HG03439 (cell line): ENCODE measurements at regions not wholly inside any gene's neighbourhood (a gene's known extent, or its start where the extent isn't known, plus 50 kb on each side); places are given as distances from the start of the nearest gene placed in this dataset.
"Not testable (repeated sequence)": the region's sequence is repeated elsewhere in the genome, so short reads cannot be mapped to it uniquely, and the experiment has no call there.

Experiments used
- ATAC-seq: cut with Tn5 transposase; IDR thresholded peaks from one replicate; pipeline ENCODE4 v1.9.1; 2021; ENCODE audit warnings: mild to moderate bottlenecking, moderate library complexity; ENCODE audit not compliant: unreplicated experiment

DNA sequence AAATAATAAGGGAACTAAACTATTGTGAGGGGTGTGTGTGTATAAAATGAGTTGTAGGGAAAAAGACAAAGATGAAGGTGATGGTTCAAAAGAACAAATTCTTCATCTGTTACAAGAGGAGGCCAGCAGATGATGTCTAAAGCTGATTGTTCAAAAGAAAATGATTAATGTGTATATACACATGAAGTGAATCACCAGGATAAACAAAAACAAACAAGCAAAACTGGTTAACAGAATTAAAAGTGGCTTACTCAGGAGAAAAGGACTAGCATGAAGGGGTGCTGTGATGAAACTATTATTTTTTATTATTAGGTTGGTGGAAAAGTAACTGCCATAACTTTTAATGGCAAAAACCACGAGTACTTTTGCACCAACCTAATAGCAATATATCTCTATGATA is 348.4 kb downstream of the BCL11B start:
- no peak for ATAC-seq

DNA sequence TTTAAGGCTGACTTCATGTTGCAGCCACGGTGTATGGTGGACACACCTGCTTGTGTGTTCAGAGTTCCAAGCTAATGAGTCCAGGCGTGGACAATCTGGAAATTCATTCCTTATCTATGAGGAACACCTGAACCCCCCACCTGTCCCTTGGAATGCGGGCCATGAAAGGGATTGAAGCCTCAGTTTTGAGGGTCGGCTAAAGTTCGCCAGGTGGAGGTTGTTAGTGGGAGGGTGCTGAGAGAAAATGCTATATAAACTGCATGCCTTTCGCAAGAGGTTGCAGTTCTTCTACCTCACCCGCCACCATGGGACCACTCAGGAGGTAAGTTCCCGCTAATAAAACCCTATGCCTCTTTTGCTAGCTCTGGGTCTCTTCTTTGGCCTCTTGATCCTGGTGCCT is 348.0 kb downstream of the BCL11B start:
- ATAC-seq, result no peak

DNA sequence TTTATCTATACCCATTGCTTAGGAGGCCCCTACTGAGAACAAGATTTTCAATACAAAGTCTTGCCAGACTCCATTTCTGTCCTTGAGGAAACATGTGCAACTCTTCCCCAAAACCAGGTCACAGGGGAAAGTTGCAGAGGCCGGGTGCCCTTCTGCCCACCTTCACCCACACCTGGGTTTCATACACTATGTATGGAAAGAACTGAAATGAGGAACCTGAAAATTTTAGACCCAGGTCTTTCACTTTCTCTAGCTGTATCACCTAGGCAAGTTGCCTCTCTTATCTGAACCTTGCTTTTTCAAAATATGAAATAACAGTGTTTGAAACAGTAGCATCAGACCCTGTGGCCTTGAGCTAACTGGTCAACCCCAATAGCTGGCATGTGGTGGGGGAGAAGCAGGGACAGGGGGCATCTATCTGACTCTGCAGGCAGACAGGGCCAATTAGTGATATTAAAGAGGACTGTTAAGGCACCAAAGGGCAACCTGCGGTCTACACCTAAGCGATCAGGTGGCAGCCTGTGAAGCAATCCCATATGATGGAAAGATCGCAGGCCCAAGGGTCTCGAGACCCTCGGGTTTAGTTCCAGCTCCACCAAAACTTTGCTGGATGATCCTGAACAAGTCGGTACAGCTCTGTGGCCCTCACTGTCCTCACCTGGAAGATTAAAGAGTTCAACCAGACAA is 346.5 kb downstream of the BCL11B start:
- no peak for ATAC-seq

DNA sequence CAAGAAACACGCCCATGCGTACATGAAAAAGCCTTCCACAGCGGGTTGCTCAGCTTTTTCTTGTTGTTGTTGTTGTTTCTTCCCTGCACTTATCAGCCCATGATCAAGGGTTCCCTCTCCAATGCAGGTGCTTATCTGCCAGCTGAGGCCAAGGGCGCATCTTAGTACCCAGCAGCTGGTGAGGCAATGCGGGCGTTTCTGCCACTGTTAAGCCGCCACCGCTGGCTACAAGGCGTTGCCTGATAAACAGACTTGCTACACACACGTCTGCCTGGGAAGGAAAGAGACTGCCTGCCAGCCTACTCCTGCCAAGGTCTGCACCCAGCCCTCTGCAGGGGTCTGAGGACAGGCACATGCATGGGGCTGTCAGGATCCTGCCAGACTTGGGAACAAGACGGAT is 345.9 kb downstream of the BCL11B start:
- ATAC-seq, result no peak

DNA sequence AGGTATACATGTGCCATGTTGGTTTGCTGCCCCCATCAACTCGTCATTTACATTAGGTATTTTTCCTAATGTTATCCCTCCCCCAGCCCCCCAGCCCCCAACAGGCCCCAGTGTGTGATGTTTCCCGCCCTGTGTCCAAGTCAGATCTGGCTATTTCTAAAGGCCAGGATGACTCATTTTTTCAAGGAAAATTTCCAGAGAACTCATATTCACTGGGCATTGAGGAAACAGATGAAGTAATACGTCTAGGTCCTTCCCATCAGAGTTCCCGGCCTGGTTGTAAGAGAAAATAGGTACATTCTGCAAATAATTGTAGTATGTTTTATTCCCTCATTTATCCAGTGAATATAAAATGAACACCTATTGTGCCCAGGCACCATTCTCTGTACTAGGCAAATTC is 345.2 kb downstream of the BCL11B start:
- no peak for ATAC-seq

DNA sequence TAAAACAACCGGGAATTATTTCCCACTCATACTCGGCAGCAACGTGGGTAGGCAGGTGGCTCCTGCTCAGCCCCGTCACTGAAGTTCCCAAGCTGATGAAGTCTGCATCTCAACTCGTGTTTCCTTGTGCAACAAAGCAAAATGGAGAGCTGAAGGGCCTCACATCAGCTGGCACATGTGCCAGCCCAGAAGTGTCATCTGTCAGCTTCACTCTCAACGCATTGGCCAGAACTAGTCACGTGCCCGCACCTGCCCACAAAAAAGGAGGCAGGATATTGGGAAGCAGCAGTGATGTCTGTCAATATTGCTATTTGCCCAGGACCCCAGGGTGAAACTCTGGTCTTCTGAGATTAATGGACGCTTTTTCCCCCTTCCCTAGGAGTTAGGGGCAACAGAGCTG is 344.0 kb downstream of the BCL11B start:
- ATAC-seq, result no peak

DNA sequence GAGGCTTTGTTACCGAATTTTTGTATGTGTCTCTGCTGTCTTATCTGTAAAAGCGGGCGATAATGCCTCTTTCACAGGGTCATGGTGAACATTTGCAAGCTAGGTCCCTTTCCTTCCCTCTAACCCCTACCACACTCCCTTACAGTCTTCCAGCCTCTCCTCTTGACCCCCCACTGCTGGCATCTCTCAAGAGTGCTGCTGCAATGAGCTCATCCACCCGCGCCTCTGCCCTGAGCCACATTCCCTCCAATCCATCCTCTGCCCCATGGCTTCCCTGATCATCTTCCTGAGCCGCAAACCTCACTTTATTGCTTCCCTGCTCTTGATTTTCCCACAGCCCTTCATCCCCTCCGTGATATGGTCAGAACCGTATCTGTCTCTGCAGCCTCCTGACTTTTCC is 343.6 kb downstream of the BCL11B start:
- no peak for ATAC-seq

DNA sequence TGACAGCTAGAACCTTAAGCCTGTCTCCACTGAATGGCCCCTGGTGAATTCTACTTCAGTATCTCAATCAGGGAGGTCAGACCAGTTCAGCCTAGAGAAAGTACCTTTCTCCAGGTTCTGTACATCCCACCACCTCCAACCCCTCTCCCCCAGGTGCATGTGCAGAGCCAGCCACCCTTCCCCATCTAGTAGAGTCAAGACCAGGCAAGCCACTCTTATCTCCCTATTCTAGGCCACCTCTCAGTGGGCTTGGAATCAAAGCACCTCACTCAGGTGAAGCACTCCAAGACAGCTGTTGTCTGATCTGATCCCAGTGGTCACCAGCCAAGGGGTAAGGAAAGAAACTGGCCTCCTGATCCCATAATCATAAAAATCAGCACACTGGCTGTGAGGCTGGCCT is 340.9 kb downstream of the BCL11B start:
- ATAC-seq, result no peak

DNA sequence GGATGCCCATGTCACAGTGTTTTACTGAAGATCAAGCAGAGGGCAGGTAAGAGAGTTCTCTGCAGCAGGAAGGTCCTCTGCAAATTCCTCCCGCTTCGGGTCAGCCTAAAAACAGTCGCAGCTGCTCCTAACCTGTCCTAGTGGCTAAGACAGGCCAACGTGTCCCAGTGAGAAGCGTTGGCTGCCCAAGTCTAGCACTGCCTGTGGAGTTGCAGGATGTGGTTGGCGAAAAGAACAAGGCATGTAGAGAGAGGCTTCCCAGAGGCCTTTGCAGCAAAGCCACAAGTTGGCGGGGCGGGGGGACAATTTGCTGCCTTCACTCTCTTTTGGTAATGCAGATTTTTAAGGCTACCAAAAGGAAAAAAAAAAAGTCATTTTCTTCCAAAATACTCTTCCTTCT is 340.1 kb downstream of the BCL11B start:
- ATAC-seq, result no peak

DNA sequence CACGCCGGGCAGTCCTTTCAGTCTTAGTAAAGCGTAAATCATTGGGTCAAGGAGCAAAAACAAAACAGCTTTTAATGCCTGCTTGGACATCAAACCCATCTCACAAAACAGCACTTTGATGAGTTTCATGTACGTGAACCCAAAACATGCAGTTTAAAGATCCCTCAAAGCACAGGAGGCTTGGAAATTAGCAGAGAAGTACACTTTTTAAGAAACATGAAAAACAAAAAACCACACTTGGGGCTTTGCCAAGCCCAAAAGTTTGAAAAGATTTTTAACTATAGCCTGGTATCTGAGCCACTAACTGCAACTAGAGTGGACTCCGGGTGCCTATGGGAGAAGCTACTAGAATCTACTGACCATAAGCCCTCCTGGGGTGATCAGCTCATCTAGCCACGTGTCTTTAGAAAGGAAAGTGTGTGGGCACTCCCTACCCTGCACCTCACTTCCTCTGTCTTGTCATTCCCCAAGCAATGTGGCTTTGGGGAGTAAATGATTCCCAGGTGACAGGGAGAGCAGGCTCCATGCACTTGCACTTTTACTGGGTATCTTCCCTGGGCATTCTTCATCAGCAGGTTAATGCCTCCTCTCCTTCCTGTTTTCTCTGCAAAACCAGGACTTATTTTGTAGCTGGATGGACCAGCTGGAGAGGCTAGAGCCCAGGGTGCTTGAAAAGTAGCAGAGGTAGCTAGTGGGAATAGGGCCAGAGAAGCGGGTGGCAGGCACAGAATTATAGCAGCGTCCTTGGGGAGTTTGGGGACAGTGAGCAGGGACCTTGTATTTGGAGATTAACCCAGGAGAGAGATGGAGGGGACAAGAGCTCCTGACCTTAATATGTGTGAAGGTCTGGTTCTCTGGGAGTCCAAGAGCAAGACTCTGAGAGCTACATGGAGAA is 339.3 kb downstream of the BCL11B start:
- ATAC-seq, result no peak

DNA sequence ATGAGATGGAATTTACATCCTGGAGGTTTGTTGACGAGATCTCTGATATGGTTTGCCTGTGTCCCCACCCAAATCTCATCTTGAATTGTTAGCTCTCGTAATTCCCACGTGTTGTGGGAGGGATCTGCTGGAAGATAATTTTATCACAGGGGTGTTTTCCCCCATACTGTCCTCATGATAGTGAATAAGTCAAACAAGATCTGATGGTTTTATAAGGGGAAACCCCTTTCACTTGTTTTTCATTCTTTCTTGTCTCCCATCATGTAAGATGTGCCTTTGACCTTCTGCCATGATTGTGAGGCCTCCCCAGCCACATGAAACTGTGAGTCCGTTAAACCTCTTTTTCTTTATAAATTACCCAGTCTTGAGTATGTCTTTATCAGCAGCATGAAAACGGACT is 337.4 kb downstream of the BCL11B start:
- not testable (repeated sequence) for ATAC-seq

DNA sequence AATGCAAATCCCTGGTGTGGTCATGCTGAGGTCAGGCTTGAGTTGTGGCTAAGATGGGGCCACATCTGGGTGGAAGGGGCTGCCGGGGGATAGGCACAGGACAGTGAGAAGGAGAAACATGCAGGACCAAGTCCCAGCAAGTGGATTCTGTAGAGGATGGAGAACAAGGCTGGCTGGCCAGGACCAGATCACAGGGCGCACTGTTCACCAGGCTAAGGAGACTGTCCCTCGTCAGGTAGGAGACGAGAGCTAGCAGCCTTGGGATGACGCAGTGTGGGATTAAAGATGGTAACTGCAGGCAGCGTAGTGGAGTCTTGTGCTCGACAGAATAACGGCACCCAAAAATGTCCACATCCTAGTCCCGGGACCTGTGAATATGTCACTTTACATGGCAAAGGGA is 336.1 kb downstream of the BCL11B start:
- ATAC-seq, result no peak

DNA sequence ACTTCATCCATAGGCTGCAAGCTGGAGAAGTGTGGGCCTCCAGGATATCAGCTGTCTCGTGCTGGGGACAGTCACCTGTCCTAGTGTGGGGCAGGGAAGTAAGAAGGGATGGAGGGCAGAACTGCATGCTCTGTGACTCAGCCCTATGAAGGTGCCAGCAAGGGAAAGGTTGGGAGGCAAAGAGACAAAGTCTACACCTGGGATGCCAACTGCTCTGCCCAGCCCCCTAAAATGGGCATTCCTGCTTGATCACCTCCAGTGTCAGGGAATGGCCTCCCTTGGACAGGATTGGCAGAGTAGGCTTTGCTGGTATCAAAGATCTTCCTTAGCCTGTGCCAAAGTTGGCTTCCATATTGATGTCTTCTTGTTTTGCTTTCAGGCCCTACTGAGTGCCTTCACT is 335.0 kb downstream of the BCL11B start:
- no peak for ATAC-seq

DNA sequence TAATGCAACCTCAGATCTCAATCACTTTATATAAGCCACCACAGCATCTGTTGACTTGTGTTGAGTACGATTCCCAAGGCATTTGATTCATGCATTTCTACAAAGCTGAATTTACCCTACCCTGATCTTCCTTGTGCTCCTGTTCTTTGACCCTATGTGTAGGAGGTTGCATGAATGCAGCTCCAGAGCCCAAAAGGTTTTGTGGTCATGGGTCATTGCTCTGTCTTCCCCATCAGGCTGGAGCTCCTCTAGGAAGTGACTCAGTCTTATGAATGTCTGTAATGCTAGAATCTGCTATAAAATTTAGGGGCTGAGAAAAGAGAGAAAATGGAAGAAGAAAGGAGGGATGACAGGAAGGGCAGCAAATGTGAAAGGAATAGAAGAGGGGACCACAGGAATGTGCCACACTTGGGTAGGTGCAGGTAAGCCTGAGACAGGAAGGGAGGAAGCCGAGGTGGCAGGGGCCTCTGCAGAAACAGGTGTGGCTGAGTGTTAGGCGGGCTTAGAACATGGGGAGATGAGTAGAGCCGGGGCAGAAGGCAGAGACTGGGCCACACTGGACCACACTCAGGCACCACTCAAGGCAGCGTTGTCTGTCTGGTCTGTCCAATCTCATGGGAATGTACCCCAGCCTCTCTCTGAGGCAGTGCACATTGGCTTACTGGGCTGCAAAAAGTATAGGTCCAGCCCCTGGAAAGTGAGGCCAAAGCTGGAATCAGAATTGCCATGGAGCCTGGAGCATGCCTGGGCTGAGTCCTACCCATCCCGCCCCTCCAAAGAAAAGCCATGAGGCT is 334.1 kb downstream of the BCL11B start:
- no peak for ATAC-seq

DNA sequence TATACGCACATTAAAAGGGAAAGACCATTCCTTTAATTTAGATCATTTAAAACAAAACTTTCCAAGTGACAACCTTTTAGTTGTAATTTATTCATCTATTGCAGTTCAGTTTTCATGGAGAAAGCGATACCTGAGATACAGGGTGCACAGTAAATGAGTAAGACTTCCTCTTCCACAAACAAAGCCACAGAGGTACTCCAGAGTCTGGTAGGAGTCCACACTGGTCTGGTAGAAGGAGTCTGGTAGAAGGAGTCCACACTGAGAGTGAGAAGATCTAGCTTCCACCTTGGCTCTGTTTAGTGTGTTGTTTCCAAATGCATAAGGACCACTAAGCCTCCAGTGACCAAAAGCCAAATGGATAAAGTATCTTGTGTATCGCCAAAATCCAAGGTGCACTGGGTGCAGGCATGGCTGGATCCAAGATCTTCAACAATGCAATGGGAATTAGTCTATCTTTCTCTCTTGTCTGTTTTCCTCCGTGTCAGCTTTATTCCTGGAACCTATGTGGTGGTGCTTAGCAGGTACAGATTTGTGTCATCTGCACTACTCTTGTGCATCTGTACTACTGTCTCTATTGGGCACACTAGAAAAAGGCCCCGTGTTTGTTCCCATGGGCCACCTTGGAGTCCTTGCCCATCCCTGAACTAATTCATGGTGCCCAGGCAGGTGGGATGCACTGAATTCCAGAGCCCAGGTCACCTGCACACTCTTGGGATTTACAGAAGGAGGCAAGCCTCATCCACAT is 331.1 kb downstream of the BCL11B start:
- ATAC-seq, result no peak

DNA sequence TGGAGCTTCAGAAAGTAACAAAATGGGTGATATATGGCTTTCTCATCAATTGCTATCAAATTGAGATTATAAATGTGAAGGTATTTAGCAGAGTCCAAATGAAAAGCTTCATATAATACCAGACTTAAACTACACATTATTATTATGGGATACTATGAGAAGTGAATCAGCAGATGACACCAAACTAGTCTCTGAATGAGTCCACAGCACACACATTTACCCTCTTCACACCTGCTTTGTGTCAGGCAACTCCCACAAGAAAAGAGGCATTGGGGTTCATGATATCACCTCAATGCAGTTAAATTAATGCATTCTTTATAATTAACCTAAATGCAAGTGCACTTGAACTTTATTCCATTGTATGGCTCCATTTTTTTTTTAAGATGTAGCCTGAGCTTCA is 330.5 kb downstream of the BCL11B start:
- ATAC-seq, result no peak

DNA sequence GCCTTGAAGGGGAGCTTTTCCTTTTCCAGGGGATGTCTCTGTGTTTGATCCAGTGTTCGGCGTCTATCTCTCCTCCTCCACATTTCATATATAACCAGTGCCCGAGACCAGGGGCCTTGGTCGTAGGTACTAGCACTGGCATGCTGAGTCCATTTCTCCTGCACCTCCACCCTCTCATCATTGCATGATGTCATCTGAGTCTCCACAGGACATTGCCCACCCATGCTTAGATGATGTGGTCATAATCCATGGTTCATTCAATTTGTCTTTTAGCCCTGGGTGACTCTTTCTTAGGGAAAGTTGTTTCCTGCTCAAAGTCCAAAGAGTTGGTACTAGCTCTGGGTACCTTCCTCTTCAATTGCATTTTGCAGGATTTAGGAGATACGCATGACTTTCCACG is 328.1 kb downstream of the BCL11B start:
- no peak for ATAC-seq

DNA sequence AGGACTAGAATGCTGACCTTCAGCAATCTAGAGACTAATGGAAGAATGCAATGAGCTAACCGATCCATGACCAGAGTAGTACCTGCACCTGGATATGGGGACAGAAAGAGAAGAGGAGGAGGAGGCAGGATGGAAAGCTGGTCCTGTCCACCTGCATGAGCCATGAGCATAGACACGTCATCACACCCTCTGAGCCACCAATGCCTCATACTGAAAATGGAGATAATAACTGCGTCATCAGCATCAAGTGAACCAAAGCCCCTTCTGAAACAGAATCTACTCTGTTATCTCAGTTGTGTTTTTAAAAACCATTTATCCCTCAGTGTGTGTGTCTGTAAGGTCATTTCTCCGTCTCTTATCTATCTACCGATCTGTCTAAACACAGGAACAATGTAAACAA is 327.0 kb downstream of the BCL11B start:
- ATAC-seq, result no peak

DNA sequence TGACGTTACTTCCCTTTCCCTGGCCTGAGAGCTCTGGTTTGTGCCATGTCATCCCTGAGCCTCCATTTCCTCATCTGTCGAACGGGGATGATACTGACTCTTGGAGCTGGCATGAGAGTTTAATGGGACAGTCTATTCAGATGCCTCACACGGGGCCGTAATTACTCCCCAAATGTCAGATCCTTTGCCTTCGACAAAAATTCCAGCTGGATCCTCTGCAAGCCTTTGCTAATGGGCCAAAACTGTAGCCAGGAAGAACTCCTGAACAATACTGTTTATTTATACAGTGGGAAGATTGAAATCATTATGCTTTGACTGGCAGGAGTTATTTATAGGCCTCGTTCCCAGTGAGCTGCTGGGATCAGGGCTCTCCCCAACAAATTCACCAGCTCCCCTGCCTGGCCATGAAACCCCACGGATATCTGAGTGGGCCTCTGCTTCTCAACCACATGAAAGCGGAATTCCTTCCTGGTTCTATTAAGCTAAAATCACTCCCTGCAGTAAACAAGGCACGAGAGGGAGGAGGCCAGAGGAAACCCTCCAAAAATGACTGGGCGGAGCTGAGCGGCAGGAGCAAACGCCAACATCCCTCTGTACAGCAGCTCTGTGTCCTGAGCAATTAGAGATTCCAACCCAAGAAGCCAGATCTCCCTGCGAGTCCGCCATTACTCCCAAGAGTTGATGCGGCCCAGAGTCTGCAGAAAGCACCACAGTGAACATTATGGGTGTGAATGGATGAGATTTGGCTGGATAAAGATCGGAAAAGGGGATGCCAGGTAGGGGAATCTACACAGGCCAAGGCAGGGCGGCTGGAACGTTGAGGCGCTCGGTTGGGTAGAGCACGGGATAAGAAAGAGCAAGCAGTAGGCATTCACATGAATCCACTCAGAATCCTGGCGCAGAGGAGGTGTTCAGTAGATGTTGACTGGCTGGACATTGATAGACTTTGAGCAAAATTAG is 326.1 kb downstream of the BCL11B start:
- ATAC-seq, result no peak

DNA sequence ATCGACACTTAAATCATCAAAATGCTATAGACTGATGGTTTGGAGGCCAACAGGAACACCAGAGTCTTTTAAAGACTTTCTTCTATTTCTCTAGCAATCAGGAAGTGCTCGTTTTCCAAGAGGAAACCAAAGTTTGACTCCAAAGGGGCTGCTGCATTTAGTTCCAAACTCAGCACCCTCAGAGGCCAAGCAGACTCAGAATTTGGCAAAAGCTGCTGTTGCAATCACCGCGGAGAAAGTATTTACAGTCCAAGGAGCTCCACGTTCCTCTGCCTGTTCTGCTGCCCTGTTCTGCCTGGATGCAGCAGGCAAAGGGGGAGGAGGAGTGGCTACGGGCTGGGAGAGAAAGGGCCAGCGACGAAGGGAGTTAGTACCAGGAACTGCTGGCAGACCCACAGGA is 325.1 kb downstream of the BCL11B start:
- ATAC-seq, result no peak
